HG02938 (cell line): ENCODE measurements at regions not wholly inside any gene's neighbourhood (a gene's known extent, or its start where the extent isn't known, plus 50 kb on each side); places are given as distances from the start of the nearest gene placed in this dataset.

Experiments
- ATAC-seq: cut with Tn5 transposase; IDR thresholded peaks from one replicate; pipeline ENCODE4 v1.9.1; 2021; ENCODE audit warnings: mild to moderate bottlenecking, moderate library complexity; ENCODE audit not compliant: unreplicated experiment

DNA sequence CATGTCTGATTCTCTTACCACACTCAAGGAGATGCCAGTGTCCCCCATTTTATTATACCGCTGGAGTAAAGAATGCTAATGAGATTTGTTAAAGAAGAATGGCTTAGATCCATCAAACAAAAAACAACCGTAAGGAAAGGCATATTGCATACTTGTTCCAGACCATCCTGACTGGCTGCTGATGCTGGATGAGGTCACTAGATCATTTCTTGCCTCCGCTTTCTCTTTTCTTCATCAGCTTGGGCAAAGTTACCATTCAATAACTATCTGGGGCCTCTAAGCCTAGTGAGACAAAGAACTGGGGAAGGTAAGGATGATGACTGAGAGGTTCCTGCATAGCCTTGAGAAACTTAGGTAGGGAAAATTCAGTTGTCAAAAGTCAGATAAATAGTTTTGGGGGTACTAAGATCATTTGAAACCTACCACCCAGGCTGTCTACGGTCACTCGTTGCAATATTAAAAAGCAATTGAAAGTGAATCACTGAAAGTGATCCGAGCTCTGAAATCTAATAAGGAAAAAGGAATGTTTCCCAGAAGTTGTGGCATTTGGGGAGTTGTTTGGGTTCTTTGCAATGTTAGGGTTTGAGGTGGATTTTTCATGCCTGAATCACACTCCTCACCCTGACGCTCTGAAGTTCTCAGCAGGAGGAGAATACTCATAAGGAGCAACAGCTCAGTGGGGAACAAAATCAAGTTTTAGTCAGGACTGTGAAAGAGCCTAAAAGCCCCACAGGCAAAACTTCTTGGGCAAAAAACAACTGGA is 176.8 kb downstream of the HHIPL2 start:
- ATAC-seq: no peak

DNA sequence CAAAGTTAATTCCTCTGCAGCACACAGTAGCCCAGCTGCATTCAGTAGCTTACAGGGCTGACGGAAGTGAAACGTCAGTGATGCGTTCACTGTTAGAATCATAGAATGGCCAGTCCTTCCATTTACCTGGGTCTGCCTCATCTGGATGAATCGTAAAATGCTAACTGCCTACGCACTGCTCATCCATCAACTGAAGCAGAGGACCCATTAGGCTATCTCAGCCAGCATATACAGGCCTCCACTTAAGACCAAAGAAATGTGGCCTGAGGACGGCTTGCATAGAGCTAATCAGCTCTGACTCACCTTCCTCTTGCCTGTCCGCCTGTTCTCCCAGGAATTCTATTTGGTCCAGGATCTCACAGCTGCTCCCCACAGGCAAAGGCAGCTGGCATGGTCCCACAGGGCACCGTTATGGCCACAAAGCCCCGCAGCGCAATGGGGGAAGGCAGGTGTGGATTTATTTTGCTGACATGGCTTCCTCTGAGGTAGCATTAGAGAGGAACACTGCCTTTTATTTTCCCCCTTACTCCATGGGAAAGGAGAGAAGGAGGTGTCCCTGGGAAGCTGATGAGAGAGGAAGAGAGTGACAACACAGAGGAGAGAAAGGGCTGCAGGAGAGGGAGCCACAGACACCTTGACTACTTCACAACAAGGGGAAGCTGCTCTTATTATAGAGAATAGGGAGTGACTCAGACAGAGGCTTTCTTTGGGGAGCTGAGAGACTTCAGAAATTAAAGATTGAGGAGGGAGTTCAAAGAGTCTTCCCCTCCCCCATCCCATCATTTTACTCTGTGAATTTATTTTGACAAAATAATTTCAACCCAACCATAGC is 177.6 kb downstream of the HHIPL2 start:
- ATAC-seq: no peak

DNA sequence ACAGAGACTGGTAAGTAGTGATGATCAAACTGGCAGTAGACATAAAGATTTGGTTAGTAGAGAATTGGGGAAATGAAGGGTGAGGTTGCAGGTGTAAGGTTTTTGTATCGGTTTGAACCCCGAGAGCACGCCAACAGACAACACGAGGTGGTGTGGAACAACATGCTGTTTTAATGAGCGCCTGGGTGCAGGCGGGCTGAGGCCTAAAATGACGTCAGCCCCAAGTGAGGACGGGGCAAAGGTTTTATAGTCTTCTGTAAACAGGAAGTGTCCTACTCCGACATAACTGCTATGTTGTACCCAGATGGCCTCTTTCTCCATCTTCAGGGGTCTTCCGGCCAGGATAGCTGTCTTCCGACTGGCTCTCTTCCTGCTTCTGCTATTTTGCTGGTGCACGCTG is 178.8 kb downstream of the HHIPL2 start:
- no peak for ATAC-seq

DNA sequence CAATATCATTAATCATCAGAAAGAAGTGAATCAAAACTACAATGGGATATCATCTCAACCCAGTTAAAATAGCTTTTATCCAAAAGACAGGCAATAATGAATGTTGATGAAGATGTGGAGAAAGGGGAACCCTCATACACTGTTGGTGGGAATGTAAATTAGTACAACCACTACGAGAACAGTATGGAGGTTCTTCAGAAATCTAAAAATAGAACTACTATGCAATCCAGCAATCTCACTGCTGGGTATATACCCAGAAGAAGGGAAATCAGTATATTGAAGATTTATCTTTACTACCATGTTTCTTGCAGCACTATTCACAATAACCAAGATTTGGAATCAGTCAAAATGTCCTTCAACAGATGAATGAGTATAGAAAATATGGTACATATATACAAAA is 189.8 kb downstream of the HHIPL2 start:
- no peak for ATAC-seq

DNA sequence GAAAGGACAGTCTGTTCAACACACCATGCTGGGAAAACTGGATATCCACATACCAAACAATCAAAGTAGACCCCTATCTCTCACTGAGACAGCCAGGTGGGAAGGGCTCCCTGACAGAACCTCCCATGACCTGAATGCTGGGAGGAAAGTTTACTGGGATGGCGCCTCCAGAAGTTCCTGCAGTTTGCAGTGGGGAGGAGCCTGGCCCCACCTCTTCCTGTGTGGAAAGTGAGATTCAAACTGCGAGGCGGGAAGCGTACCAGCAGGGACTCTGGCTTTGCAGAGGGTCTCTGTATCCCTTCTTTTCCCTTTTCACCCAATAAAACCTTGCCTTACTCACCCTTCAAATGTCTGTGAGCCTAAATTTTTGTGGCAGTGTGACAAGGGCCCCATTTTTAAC is 190.7 kb downstream of the HHIPL2 start:
- no peak for ATAC-seq

DNA sequence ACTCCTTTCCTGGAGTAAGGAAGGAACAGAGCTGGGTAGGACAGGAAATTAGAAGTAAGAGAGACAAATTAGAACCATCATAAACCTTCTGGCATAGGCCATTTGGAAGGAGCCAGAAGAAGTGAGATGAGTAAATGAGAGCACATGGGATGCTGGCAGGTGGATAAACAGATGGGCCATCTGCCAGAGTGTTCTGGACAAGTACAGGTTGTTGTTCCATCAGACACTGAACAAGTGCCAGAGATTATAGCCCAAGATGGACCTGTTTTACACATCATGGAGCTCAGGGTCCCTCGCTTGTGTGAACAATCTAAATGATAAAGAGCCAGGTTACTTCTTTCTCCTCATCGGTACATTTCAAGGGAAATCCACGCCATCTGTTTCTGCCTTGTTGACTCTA is 200.3 kb downstream of the HHIPL2 start:
- ATAC-seq: no peak

DNA sequence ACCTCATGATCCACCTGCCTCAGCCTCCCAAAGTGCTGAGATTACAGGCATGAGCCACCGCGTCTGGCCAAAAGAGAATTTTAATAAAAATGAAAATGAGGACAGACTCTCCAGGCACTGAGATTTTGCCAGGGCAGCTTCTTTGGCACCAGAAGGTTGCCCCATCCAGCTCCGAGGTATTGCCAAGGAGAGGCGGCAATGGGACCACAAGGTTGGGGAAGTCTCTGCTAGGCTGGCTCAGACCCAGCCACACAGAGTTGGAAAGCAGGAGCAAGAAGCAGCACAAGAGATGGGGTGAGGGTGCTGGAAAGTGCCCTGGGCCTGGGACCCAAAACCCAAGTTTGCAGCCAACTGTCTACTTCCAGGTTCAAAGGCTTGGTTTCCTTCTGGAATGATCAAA is 200.9 kb downstream of the HHIPL2 start:
- ATAC-seq: no peak

DNA sequence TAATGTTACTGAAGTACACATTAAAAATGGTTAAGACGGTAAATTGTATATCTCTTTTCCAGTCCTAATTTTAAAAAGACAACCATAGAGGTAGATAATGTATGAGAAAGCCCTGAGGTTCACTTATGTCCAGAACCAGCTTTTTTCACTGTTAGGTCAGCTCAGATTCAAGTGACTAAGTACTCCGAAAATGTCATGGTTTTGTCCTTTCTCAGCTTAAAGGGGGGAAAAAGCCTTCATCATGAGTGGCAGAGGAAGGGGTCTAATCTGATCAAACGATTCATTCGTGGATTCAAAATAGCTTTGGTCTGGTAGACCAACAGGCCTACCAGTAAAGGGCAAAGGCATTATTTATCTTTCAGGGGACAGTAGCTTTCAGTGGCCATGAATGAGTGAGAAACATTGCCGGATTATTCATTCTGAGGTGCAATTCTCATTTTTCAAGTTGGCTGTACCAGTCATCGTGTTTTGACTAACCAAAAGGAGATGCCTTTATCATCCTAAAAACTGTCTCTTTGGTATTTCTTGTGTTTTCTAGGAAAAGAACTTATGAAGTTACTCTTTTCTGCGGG is 208.4 kb downstream of the HHIPL2 start:
- ATAC-seq: no peak

DNA sequence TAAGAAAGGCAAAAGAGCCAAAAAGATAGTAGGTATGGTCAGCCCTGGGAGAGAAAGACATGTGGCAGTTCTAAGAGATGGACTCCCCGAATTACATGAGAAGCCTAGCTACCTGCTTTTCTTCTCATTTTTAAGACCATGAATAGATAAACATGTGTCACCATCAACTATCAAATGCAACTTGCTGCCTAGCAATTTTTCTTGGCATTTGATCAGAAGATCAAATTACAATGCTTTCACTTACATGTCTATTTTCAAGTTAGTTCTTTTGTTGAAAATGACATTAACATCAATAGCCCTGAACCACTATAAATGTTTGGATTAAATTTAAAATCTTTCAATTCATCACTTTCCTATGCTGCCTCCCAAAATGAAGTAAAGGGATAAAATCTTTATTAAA is 212.3 kb downstream of the HHIPL2 start:
- no peak for ATAC-seq

DNA sequence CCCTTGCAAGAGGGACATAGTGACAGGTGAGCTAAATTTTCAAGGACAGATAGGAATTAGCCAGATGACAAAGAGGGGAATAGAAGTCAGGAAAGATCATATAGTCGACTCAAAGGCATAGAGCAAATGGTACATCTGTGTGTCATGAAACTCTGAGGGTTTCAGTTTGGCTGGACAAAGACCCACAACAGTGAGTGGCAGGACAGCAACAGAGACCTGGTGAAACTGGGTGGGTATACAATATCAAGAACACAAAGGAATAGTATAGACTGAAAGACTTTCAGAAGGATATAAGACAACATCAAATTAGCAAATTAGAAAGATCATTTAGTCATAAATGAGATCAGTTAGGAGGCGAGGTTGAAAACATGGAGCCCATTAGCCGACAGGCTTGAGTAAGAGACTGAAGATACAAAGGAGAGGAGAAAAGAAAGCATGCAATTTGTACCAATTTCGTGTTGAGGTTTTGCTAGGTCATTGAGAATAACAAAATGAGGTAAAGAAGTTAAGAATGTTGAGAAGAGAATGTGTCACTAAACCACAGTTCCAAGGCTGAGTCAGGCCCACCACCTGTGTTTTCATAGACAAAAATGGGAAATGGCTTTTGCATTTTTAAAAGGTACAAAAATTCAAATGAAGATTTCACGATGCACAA is 213.8 kb downstream of the HHIPL2 start:
- ATAC-seq: no peak

DNA sequence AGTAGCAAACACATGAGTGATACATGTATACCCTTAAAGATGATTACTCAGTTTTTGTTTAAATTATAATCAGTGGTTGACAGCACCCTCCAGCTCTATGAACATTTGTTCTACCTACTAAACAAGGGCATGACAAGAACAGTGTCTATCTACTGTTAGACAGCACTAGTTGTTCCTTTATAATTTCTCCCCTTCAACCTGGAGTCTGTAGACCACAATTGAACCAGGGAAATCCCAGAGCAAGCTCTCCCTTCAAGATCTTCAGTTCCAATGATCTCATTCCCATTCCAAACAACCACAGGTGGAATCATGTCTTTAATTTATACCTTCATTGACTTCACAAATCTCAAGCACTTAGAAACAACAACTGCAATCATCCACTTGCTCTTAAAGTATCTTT is 216.1 kb downstream of the HHIPL2 start:
- no peak for ATAC-seq

DNA sequence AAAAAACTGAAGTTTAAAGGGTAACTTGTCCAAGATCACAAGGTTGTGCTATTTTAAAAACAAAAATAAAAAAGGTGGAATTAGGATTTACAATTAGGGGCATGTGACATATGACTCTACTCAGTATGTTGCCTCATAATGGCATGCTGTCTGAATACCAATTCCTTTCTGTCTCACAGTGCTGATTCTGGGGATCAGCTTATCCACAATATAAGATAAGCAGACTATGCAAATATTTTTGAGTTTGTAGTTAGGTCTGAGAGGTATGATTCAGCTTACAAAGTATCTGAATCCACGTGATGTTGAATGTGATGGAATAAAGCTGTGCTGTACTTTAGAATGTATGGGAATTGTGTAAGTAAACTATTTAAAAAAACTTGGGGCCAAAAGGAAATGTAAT is 216.6 kb downstream of the HHIPL2 start:
- ATAC-seq: no peak

DNA sequence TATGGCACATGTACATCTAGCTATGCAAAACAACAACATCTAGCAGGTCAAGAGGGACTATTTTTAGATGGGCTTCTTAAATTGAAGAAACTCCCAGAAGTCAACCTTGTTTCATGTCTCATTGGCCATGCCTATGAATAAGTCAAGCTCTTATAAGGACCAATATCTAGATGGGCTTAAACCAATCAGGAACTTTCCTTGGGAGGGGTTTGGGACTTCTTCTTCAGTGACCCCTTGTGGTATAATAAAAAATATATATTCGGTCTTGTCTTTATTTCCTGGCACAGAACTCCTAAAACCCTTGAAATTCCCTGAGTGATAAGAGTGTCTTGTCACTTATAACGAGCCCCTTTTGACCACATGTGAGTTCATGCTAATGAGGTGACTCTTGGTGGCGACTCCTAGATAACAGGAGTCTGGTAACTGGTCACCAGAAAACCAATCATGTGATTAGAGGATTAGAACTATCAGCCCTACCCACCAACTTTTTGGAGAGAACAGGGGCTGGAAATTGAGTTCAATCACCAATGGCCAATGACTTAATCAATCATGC is 218.3 kb downstream of the HHIPL2 start:
- ATAC-seq: no peak

DNA sequence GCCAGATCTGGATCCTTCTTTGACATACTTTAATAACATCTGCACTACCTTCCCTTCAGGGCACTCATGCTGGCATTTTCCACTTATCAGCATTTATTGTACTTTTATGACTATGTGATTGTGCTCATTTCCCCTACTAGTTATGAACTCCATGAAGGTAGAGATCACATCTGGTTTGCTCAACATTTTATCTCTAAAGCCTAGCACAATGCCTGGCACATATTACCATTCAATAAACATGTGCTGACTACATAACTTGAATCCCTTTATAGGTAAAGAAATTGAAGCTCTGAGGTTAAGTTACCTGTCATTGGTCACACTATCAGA is 221.2 kb downstream of the HHIPL2 start:
- no peak for ATAC-seq

DNA sequence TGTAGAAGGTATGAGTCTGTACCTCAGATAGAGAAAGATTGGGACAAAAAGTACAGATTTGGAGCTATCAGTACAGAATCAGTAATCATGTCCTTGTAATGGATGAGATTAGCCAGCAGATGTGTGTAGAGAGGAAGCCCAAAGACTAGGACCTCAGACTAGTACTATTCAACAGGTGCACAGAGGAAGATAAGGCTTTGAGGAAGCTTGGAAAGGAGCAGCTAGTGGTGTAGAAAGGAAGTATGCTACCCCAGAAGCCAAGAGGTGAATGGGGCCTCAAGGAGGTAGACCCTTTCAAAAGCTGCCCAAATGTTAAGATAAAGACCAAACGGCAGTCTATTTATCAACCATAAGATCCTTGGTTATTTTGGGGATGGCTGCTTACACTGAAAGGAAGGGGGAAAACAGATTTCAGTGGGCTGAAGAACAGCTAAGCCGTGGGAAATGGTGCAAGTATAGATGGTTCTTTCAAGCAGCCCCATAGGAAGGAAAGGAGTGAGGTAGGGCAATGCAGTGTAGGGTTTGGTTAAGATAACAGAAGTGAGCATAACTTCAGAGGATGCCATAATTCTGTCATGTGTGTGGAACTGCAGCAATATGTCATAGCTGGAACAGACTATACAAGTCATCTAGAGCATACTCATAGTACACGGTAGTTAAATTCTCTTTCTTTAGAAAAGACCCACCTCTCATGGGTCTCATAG is 221.7 kb downstream of the HHIPL2 start:
- no peak for ATAC-seq

DNA sequence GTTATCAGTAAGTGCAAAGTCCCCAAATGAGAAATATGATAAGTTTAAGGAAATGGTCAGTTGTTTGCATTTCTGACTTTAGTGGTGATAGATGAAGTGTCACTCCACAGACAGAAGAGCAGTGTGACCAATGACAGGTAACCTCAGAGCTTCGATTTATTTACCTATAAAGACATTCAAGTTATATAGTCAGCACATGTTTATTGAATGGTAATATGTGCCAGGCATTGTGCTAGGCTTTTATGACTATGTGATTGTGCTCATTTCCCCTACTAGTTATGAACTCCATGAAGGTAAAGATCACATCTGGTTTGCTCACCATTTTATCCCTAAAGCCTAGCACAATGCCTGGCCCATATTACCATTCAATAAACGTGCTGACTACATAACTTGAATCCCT is 222.4 kb downstream of the HHIPL2 start:
- no peak for ATAC-seq

DNA sequence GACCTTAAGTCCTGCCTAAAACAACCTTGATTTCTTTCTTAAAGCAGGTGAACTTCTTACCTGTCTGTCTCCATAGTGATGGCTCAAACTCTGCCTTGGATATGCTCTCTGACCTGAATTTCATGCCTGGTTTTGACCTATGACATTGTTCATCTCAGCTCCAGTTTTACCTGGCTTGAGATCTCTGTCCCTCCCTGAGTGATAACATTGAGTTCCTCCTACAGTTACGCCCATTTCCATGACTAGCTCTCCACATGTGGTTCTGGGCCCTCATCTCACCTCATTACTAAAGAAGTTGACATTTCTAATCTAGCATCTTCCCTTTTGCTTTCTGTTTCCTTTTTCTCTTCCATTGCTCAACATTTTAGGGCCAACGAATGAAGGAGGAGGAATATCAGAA is 233.1 kb downstream of the HHIPL2 start:
- no peak for ATAC-seq

DNA sequence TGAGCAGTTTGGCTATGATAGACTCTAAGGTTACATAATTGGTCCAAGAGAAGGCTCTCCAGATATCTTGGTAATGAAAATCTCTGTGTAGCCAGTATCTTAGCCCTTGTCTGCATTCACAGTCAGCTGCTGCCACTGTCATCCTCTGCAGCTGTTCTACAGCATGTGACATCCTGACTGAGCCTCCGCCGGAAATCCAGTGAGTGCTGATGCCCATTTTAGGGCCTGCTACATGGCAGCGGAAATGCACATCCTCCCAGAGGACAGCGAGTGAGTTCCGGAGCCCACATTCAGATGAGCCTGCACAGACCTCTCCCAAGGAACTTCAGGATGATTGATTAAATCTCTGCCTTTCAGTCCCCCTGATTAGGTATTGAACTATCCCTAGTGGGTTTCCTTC is 237.1 kb downstream of the HHIPL2 start:
- no peak for ATAC-seq

DNA sequence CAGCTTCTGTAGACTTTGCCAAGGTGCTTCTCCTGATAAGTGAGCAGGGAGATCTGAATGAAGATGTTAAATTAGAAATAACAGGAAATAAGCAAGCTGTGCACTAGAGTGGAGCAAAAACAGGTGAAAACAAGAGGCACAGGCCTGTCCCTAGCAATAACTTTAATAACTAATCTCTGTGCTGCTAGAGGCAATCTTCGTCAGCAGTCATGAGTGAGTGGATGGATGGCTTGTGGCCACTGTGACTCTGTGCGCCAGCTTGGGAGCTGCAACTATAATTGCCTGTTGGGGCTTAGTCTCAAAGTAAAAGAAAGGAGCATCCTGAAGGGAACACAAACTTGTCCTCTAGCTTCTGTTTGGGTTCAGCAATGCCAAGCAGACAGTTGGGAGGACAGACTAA is 240.3 kb downstream of the HHIPL2 start:
- ATAC-seq: no peak

DNA sequence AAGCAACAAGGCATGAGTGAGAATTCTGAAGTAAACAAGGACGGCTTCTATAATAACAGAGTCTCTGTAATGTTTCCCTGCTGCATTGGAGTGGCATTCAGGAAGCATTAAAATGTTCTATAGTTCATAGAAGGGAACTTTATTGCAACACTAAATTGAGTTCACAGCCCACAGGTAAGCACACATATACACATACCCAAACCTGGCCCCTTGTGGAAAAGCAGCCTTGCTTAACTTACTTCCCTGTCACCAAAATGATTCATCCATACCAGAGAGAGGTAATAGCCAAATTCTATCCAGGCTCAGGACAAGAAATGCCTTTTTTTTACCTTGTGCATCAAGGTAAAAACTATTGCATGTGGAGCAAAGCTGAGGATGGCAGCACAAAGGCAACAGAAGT is 241.4 kb downstream of the HHIPL2 start:
- no peak for ATAC-seq

DNA sequence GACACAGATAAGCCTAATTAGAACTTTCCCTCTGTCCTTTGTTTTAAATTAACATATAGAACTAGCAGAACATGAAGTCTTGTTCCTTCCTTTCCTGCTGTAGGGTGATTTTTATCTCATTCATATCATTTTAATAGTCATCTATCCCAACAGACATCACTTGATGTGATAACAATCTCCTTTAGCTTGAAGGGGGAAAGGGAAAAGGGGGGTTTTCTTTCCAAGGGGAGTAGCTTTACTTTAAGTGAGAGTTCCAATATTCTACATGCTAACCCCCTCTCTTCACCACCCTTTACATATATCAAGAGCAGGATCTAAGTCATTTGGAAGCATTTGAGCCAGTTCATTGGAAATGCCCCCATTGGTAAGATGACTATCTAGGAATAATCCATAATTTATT is 241.9 kb downstream of the HHIPL2 start:
- no peak for ATAC-seq
